GM18508 (cell line): ENCODE measurements at regions not wholly inside any gene's neighbourhood (a gene's known extent, or its start where the extent isn't known, plus 50 kb on each side); places are given as distances from the start of the nearest gene placed in this dataset.
"Not testable (repeated sequence)": the region's sequence is repeated elsewhere in the genome, so short reads cannot be mapped to it uniquely, and the experiment has no call there.

ENCODE experiments used
- ATAC-seq: cut with Tn5 transposase; IDR thresholded peaks from one replicate; pipeline ENCODE4 v1.9.1; 2021; ENCODE audit warnings: moderate number of reproducible peaks; ENCODE audit not compliant: insufficient read depth, unreplicated experiment

- no peak for ATAC-seq
Measured at GRCh38 chr12:107361970-107362369, 268.6 kb upstream of the CRY1 start.

GRCh38 chr12:107362960-107363359 is 269.6 kb upstream of the CRY1 start:
- no peak for ATAC-seq

- ATAC-seq, result no peak
Measured at GRCh38 chr12:107364875-107365518, 271.6 kb upstream of the CRY1 start.

- no peak for ATAC-seq
Measured at GRCh38 chr12:107365703-107366102, 272.4 kb upstream of the CRY1 start.

GRCh38 chr12:107366322-107366721 is 273.0 kb upstream of the CRY1 start:
- ATAC-seq, result no peak

- ATAC-seq, result no peak
Measured at GRCh38 chr12:107368586-107368985, 275.2 kb upstream of the CRY1 start.

GRCh38 chr12:107369006-107369405 is 275.7 kb upstream of the CRY1 start:
- ATAC-seq, result no peak

- no peak for ATAC-seq
Measured at GRCh38 chr12:107369679-107370078, 276.3 kb upstream of the CRY1 start.

GRCh38 chr12:107372229-107372658 is 278.9 kb upstream of the CRY1 start:
- ATAC-seq, result no peak

- ATAC-seq, result no peak
Measured at GRCh38 chr12:107373238-107373809, 280.0 kb upstream of the CRY1 start.

GRCh38 chr12:107374161-107374840 is 281.0 kb upstream of the CRY1 start:
- no peak for ATAC-seq

- no peak for ATAC-seq
Measured at GRCh38 chr12:107375231-107375630, 281.9 kb upstream of the CRY1 start.

- ATAC-seq, result no peak
Measured at GRCh38 chr12:107377596-107378385, 284.4 kb upstream of the CRY1 start.

- ATAC-seq, result no peak
Measured at GRCh38 chr12:107378609-107379008, 285.3 kb upstream of the CRY1 start.

- ATAC-seq, result not testable (repeated sequence)
Measured at GRCh38 chr12:107379142-107379851, 285.9 kb upstream of the CRY1 start.

GRCh38 chr12:107379852-107380567 is 286.7 kb upstream of the CRY1 start:
- no peak for ATAC-seq

GRCh38 chr12:107384645-107385044 is 291.3 kb upstream of the CRY1 start:
- ATAC-seq, result no peak

- no peak for ATAC-seq
Measured at GRCh38 chr12:107385509-107385908, 292.2 kb upstream of the CRY1 start.

GRCh38 chr12:107386569-107386968 is 293.2 kb upstream of the CRY1 start:
- no peak for ATAC-seq

GRCh38 chr12:107388263-107388662 is 294.9 kb upstream of the CRY1 start:
- ATAC-seq, result no peak
